ENCODE measurements at regions not wholly inside any gene's neighbourhood (a gene's known extent, or its start where the extent isn't known, plus 50 kb on each side); places are given as distances from the start of the nearest gene placed in this dataset.

DNA sequence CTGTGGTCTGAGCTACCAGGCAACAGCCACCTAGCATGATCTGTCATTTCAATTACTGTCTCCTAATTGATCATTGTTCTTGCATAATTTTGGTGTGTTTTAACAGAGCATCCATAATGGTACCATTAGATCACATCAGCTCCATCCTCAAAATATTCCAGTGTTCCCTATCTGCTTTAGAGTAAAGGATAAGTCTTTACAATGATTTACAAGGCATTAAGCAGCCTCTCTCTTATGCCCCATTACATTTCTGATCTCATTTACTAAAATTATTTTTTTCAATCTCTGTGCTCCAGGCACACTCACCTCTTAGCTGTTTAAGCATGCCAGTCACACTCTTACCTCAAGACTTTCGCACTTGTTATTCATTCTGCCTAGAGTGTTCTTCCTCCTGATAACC lies 389.9 kb upstream of the PTPRD start:
- no peaks in the 10 kb centered on the region for H3K4me1 Mint-ChIP-seq (ENCODE audit: low read depth)
- no peak for DNase-seq (ENCODE audit: low spot score)
- H3K27me3 Mint-ChIP-seq (ENCODE audit: low read depth), result no peaks in the 10 kb centered on the region
- no peak overlapping the region for H3K4me3 Mint-ChIP-seq (ENCODE audit: unreplicated experiment)
- no peaks in the 10 kb centered on the region for H3K9me3 Mint-ChIP-seq (ENCODE audit: low read depth)
- no peak overlapping the region for H3K27ac Mint-ChIP-seq (ENCODE audit: unreplicated experiment)
- no peaks in the 10 kb centered on the region for H3K36me3 Mint-ChIP-seq (ENCODE audit: low read depth)
- TF ChIP-seq CTCF (IDR thresholded peaks at IDR 0.05), result no peak

DNA sequence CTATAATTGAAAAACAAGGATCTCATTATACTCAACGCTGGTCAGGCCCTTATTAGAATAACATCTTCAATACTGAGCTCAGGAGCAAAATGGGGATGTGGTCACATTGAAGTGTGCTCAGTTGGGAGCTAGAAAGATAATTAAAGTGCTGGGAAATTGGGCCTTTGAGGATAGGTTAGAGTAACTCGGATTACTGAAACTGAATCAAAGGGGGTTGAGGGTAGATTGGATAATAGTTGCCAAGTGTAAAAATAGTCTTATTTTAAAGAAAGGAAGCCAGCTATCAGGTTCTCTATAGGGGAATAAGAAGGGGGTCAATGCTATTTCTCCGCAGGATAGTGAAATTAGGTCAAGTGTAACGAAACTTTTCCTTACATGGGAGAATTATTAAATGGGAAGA lies 391.0 kb upstream of the PTPRD start:
- Mint-ChIP-seq H3K36me3 (ENCODE audit: low read depth) (no peaks in the 10 kb centered on the region), H3K4me1 (ENCODE audit: low read depth) (no peaks in the 10 kb centered on the region), H3K9me3 (ENCODE audit: low read depth) (peaks cover 7% of the 10 kb centered on the region), H3K27me3 (ENCODE audit: low read depth) (no peaks in the 10 kb centered on the region), H3K4me3 (ENCODE audit: unreplicated experiment) (no peak overlapping the region), H3K27ac (ENCODE audit: unreplicated experiment) (no peak overlapping the region)
- TF ChIP-seq CTCF (IDR thresholded peaks at IDR 0.05), result no peak
- DNase-seq (ENCODE audit: low spot score), result no peak

DNA sequence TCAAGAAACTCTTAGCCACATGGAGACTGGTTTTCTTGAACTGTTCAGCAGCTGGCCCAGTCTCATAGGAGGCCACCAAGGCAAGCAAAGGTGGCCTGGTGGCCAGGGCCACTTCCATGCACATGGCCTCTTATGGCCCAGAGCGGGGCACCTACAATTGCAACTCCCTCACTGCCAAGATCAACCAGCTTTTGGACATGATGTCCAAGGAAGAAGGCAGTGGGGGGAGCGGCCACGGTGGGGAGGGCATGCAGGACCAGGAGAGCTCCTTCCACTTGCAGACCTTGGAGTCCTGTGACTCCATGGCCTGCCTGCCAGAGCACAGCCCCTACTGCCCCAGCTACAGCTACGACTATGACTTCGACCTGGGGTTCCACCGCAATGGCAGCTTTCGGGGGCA lies 398.9 kb upstream of the PTPRD start:
- no peak for TF ChIP-seq CTCF (IDR thresholded peaks at IDR 0.05)
- no peaks in the 10 kb centered on the region for H3K4me1 Mint-ChIP-seq (ENCODE audit: low read depth)
- H3K27ac Mint-ChIP-seq (ENCODE audit: unreplicated experiment), result no peak overlapping the region
- H3K27me3 Mint-ChIP-seq (ENCODE audit: low read depth), result no peaks in the 10 kb centered on the region
- DNase-seq (ENCODE audit: low spot score), result no peak
- peaks cover 1% of the 10 kb centered on the region for H3K36me3 Mint-ChIP-seq (ENCODE audit: low read depth)
- H3K4me3 Mint-ChIP-seq (ENCODE audit: unreplicated experiment), result no peak overlapping the region
- peaks cover 30% of the 10 kb centered on the region for H3K9me3 Mint-ChIP-seq (ENCODE audit: low read depth)

- no peak for DNase-seq (ENCODE audit: low spot score)
- TF ChIP-seq CTCF (IDR thresholded peaks at IDR 0.05), result no peak
- Mint-ChIP-seq H3K36me3 (ENCODE audit: low read depth) (peaks cover 1% of the 10 kb centered on the region), H3K27me3 (ENCODE audit: low read depth) (no peaks in the 10 kb centered on the region), H3K4me3 (ENCODE audit: unreplicated experiment) (no peak overlapping the region), H3K27ac (ENCODE audit: unreplicated experiment) (no peak overlapping the region), H3K4me1 (ENCODE audit: low read depth) (no peaks in the 10 kb centered on the region), H3K9me3 (ENCODE audit: low read depth) (peaks cover 14% of the 10 kb centered on the region)
Observed at GRCh38 chr9:11016081-11016480, 403.3 kb upstream of the PTPRD start.

DNA sequence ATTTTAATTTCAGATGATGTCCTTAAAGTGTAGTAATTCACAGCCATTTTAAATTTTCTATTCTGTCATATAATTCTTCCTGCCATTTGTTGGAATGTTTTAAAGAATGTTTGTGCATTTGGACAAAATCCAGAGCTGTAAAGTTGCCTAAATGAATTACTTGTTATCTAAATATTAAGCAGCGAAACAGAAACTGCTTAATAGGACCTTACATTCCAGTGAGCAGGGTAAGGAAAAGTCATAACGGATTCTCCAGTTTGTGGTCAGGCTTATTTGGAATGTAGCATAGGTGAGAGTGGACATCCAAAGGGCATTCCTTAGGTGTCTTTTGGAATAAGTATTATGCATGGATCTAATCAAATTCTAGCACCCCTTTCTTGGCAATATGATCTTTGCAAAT lies 410.4 kb upstream of the PTPRD start:
- H3K27ac Mint-ChIP-seq (ENCODE audit: unreplicated experiment), result no peak overlapping the region
- H3K36me3 Mint-ChIP-seq (ENCODE audit: low read depth), result no peaks in the 10 kb centered on the region
- peaks cover 7% of the 10 kb centered on the region for H3K4me1 Mint-ChIP-seq (ENCODE audit: low read depth)
- no peak for TF ChIP-seq CTCF (IDR thresholded peaks at IDR 0.05)
- no peak for DNase-seq (ENCODE audit: low spot score)
- peaks cover 5% of the 10 kb centered on the region for H3K27me3 Mint-ChIP-seq (ENCODE audit: low read depth)
- no peaks in the 10 kb centered on the region for H3K9me3 Mint-ChIP-seq (ENCODE audit: low read depth)
- no peak overlapping the region for H3K4me3 Mint-ChIP-seq (ENCODE audit: unreplicated experiment)

Data from chondrocyte (in vitro differentiated cells).